ENCODE measurements at regions not wholly inside any gene's neighbourhood (a gene's known extent, or its start where the extent isn't known, plus 50 kb on each side); places are given as distances from the start of the nearest gene placed in this dataset.

- TF ChIP-seq CTCF (IDR thresholded peaks at IDR 0.05; ENCODE audit: insufficient read depth, low read depth, low read length) = no peak
- no peak for TF ChIP-seq EZH2 (IDR thresholded peaks at IDR 0.05; ENCODE audit: insufficient read depth, low read length)
Measured at GRCh38 chr13:84433024-84433423, 550.8 kb upstream of the SLITRK1 start.

Data from astrocyte (in vitro differentiated cells and primary cell).